ENCODE measurements at regions not wholly inside any gene's neighbourhood (a gene's known extent, or its start where the extent isn't known, plus 50 kb on each side); places are given as distances from the start of the nearest gene placed in this dataset.

- TF ChIP-seq CTCF (IDR thresholded peaks at IDR 0.05) (no peak), POLR2A (IDR thresholded peaks at IDR 0.05) (no peak)
Measured at GRCh38 chrX:97845451-97845850, 961.7 kb downstream of the RPA4 start.
